Nucleus accumbens (tissue), 56 donors: ENCODE measurements at regions not wholly inside any gene's neighbourhood (a gene's known extent, or its start where the extent isn't known, plus 50 kb on each side); places are given as distances from the start of the nearest gene placed in this dataset.
"Not testable (repeated sequence)": the region's sequence is repeated elsewhere in the genome, so short reads cannot be mapped to it uniquely, and the experiment has no call there.

Source experiments
- DNase-seq, 56 donors: peaks; one replicate each; lab custom pipeline; 2025; lab: John Stamatoyannopoulos, UW

DNA sequence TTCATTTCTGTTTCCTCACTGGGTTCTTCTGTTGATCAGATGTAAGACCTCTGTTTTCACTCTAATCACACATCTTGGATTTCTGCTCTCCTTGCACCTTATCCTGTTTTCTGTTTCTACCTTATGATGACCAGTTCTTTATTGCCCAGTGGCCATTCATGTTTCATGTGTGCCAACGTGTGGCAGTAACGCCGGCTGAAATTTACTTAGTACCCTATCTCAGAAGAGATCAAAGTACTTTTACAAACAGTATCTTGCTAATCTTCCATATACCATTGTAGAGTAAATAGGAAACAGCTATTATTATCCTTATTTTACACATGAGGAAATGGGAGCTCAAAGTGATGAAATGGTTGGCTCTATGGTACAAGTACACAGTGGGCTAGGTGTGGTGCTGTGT is 74.0 kb downstream of the GATA3 start:
- no peak for DNase-seq

- DNase-seq: no peak
These were observed 75.0 kb downstream of the GATA3 start for GRCh38 chr10:8129438-8129837.

DNA sequence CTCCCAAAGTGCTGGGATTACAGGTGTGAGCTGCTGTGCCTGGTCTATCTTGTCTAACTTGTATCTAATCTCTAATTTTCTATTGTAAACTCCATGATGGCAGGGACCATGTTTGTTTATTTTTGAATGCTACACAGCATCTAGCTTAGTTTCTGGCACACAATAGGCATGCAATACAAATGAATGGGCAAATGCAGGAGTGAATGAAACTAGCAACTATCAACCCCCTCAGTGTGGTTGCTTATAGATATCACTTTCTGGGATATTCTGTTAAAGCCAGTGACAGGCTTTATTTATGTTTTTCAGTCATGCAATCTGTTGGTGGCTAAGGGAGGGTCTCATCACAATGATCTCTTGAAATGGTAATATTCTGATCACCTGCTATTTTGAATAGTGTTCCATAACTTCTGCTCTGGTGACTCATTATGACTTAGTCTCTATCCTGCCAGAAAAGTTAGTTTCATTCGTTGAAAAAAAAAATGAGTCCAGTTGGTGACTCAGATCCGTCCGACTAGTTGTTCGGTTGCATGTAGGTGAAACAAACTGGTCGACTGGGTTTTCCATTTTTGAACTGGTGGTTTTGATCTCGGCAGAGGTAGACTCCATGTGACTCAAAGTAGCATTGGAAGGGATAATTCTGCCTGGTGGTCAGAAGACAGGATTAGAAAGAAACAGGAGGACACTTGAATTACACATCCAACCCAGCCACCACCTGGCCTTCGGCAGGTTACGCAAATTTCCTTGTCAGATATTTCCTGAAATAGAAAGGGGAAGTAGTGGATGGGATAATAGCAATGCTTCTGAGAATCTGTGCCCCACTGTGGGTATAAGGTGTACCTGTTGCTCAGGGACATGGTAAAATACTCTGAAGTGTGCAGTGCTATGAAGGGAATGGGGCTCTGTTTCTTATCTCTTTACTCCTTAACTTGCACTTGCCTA is 76.8 kb downstream of the GATA3 start:
- no peak for DNase-seq

GRCh38 chr10:8133146-8133545 is 78.7 kb downstream of the GATA3 start:
- DNase-seq: no peak

GRCh38 chr10:8136736-8137135 is 82.2 kb downstream of the GATA3 start:
- DNase-seq: no peak

DNA sequence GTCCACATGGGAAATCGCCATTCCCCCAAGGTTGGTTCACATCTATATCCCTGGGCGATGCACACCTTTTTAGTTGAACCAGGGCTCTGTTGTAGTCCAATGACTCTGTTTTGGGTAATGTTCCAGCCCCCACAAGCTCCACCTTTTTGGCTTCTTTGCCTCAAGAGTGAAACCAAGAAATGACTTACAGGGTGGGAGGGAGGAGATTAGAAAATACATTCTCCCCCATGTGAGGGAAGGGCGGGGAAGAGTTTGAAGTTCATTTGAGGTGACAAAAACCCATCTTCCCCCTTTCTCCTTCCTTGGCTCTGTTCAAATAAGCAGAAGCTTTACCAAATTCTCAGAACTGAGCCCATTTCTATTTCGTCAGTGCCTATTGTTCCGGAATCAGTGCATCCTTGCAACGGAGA is 82.8 kb downstream of the GATA3 start:
- DNase-seq: no peak

DNA sequence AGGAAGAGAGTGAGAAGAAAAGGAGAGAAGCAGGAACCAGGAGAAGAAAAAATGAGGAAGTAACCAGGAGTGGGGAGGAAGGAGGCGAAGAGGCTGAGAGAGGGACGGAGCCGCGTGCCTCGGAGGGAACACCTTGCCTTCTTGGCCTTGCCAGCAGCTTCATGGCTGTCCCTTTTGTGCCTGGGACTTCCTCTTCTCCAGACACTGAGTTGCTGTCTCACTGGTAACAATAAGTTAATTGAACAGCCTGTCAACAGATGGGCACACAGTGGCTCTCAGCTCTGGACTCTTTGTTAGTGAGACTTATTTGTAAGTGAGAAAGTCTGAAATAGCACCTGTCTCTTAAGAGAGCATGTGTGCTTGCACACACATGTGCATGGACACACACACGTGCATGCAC is 83.2 kb downstream of the GATA3 start:
- no peak for DNase-seq

DNA sequence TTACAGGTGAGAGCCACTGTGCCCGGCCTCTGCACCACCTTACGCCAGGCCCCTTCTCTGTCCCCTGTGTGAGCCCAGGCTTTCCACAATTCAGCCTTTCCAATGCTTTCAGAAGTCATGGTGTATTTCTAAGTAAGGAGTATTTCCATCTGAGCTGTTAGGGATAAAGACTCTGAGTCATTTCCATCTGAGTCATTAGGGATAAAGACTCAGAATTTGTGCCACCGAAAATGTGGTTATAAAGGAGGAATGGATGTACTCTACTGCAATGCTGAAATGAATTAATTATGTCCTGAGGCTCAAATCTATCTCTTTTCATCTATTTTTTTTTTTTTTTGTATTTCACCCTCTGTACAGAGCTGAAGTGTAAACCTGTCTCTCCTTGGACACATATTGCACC is 84.0 kb downstream of the GATA3 start:
- no peak for DNase-seq

DNA sequence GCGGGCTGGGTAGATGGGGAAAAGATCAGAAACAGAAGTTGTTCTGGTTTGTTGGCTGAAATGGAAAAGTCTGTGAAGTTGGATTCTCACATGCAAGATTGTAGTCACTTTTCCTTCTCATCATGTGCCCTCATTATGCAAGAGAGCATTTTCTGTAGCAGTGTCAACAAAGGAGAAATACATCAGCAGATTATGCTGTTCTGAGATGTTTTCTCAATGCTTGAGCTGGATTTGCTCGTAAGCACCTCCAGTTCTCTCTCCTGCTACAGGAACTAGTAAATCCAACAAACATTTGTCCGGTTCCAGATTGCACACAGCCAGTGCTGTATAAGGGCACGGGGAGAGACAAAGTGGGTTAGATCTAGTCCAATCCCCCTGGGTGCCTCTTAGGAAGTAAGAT is 90.0 kb downstream of the GATA3 start:
- no peak for DNase-seq

GRCh38 chr10:8146650-8147049 is 92.2 kb downstream of the GATA3 start:
- no peak for DNase-seq

GRCh38 chr10:8149991-8150390 is 95.5 kb downstream of the GATA3 start:
- DNase-seq: no peak

- DNase-seq: no peak
These were observed 96.0 kb downstream of the GATA3 start for GRCh38 chr10:8150401-8150905.

DNA sequence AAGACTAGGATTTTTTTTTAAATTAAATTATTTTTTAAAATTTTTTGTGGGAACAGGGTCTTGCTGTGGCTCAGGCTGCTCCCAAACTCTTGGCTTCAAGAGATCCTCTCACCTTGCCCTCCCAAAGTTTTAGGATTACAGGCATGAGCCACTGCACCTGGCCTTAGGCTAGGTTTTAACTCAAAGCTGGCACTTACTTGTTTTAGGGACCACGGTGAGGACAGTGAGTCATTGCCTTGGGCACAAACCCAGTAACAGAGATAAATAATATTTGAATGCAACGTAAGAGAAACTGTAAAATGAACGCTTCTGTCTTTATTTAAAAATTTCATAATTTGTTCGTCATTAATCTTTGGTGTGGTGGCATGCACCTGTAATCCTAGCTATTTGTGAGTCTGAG is 96.6 kb downstream of the GATA3 start:
- no peak for DNase-seq

- DNase-seq: no peak
These were observed 102.4 kb downstream of the GATA3 start for GRCh38 chr10:8156918-8157317.

DNA sequence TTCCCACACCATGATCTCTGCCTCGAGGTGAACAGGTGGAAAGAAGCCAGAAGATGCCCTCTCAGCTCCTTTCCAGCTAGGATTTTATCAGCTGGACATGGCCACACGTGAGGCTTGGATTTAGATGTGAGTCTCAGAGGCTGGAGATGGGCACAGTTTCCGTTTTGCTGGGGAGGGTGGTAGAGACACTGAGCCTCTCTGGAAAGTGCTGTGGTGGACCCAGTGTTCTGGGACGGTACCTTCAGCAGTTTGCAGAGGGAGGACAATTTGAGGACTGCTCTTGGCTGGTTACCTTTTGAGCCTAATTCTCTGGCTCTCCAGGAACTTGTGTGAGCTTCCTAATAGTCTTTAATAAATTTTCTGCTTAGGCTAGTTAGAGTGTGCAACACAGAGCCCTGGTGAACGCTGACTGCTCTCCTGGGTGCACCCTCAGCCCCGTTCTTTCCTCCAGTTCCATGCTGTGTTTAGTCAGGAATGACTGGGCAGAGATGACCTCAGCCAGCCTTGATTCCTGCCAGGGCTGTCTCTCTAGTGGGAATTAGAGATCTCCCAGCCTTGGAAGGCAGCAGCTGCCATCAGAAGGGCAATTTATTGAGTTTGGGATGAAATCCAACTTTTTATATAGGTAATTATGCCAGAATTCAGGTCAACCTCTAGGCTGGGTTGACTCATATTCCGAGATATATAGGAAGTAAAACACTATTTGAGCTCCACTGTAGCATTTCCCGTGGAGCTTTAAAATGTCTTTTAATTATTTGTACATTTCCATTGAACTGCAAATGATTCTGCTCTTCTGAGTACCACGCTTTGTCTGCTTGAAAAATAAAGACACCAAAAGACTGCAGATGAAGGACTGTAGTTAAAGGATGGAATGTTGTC is 103.9 kb downstream of the GATA3 start:
- DNase-seq: no peak

DNA sequence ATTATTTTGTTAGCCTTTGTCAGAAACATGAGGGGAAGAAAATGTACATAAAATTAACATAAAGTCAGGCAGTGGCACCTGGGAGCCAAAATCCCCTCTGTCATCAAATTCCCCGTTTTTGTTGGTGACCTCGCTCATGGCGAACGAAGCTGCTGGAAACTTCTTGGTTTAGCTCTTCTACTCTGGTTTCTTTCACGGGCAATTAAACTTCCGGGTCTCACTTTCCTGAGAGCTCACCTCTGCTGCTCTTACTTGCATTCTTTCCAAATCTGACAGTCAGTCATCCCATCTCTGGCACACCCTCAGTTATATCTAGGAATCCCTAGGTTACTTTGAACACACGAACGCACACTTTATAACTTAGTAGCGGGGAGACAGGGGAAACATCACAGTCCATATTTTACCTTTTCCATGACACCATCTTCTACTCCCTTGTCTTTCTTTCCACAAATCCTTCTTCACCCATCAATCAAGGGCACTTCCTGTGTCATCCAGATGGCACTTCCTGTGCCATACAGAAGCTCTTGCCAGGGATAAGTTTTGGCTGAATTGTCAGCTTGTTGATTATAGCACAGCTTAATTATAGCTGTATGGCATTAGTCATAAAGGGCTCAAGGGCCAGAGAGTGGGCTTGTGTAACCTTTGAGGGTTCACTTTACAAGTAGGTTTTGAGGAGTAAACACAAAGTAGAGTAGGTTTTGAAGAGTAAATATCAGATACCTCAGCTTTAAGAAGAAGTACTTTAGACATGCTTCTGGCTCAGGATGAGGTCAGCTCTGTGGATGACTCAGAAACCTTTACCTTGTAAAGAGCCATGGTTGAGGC is 105.1 kb downstream of the GATA3 start:
- no peak for DNase-seq

DNA sequence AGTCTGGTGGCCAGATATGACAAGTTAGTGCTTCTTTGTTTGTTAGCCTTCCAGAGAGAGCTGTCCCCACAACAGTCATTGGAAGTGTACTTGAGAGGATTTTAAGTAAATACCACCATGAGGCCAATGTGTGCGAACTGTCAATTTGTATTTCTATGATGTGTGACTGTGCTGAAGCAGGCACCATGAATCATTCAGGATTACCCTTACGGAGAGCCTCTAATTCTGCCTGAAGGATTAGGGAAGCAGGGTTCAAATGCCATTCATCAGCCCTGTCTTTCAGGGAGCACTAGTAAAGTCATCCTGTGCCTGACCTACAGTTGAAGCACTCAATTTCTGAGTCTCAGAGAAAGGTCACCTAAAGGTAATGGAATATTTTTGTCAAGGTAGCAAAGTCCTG is 109.3 kb downstream of the GATA3 start:
- no peak for DNase-seq

DNA sequence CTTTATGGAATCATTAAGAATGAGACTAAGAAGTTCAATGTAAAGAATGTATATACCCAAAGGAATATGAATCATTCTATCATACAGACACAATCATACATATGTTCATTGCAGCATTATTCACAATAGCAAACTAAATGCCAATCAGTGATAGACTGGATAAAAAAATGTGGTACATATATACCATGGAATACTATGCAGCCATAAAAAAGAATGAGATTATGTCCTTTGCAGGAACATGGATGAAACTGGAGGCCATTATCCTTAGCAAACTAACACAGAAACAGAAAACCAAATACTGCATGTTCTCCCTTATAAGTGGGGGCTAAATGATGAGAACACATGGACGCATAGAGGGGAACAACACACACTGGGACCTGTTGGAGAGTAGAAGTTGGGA is 110.2 kb downstream of the GATA3 start:
- not testable (repeated sequence) for DNase-seq

DNA sequence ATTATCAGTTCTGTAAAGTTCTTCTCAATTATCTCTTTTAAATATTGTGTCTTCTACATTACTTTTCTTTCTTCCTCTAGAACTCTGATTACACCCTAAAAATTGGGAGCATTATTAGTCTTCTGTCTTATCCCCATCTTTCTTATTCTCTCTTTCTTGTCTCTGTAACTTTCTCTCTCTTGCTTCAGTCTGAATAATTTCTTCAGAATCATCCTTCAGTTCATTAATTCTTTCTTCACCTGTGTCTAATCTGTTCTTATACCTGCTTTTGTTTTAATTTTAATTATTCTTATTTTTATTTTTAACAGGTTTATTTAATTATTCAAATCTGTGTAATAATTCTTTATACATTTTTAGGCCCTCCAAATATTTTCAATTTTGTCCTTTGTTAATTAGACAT is 114.3 kb downstream of the GATA3 start:
- DNase-seq: no peak

DNA sequence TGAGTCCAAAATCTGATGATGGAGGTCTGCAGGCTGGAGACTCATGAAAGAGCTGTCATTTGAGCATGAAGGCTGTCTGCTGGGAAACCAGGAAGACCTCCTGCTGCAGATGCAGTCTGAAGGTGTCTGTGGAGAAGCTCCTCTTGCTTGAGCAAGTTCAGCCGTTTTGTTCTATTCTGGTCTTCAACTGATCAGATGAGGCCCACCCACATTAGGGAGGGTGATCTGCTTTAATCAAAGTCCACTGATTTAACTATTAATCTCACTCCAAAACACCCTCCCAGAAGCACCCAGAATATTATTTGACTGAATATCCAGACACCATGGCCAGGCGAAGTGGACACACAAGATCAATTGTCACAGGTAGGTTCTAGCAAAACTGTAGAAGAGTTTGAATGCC is 116.5 kb downstream of the GATA3 start:
- no peak for DNase-seq

- no peak for DNase-seq
These were observed 118.1 kb downstream of the GATA3 start for GRCh38 chr10:8172604-8173003.
